Endothelial cell of umbilical vein (primary cell): ENCODE measurements at regions not wholly inside any gene's neighbourhood (a gene's known extent, or its start where the extent isn't known, plus 50 kb on each side); places are given as distances from the start of the nearest gene placed in this dataset.

Source experiments
- BruUV-seq: library from RNA; stranded (reverse); fragments of 400-500 nt; replicated peaks from 2 replicates; lab custom pipeline; 2021; lab: Mats Ljungman, UMichigan
- CTCF ChIA-PET: fragments of 300-600, 350-600 bp; sonication (Branson Sonifier 250); formaldehyde crosslinking; loops from one replicate; lab custom pipeline; 2021; ENCODE audit warnings: antibody characterized with exemption, inconsistent platforms; lab: Charles Lee
- POLR2A ChIA-PET: fragments of 300-600, 350-600 bp; sonication (Branson Sonifier 250); formaldehyde crosslinking; loops from one replicate; lab custom pipeline; 2021; ENCODE audit warnings: antibody characterized with exemption, inconsistent platforms; lab: Charles Lee
- DNase-seq: peaks from one replicate; pipeline ENCODE4 v3.0.0-alpha.2; 2011; ENCODE audit warnings: low read depth, low spot score
- FAIRE-seq: peaks from 2 replicates; lab custom pipeline; 2011; peaks lifted over from hg19 to GRCh38; lab: Jason Lieb, UNC
- H2AFZ ChIP-seq: 2 replicates; pipeline ENCODE4 v1.6.0; 2012; ENCODE audit warnings: low read depth, low read length, control low read depth, inconsistent platforms
- H3K27ac ChIP-seq: 2 replicates; pipeline ENCODE4 v1.5.1; 2011; ENCODE audit warnings: low read depth, mild to moderate bottlenecking, control low read depth, low read length, moderate library complexity; ENCODE audit not compliant: insufficient read depth
- H3K27me3 ChIP-seq, 2 experiments: 2 replicates each; pipeline versions ENCODE4 v1.6.0 to v1.6.1; 2011; ENCODE audit warnings: low read length in 2 of 2, mixed read lengths in 1 of 2; ENCODE audit not compliant: control insufficient read depth in 2 of 2, insufficient read depth in 2 of 2
- H3K36me3 ChIP-seq, 2 experiments: 2 replicates in 1 of 2; 3 replicates in 1 of 2; pipeline ENCODE4 v1.5.1; 2011; ENCODE audit warnings: low read length in 2 of 2, mild to moderate bottlenecking in 1 of 2, moderate library complexity in 1 of 2; ENCODE audit not compliant: control insufficient read depth in 2 of 2, insufficient read depth in 2 of 2; ENCODE audit errors: extremely low read depth in 1 of 2
- H3K4me1 ChIP-seq: 3 replicates; pipeline ENCODE4 v1.5.1; 2011; ENCODE audit warnings: mild to moderate bottlenecking, low read length; ENCODE audit not compliant: control insufficient read depth, insufficient read depth; ENCODE audit errors: extremely low read depth
- H3K4me2 ChIP-seq: 2 replicates; pipeline ENCODE4 v1.6.1; 2011; ENCODE audit warnings: low read length, control low read depth, mixed read lengths; ENCODE audit not compliant: insufficient read depth
- H3K4me3 ChIP-seq, 3 experiments: fragments of 200-600 bp in 1 of 3; sonication (generic), shearing (Covaris generic) in 1 of 3; replicated peaks in 1 of 3; 2 replicates each; pipeline ENCODE4 v1.5.1; 2011 to 2016; ENCODE audit warnings: control low read depth in 3 of 3, low read length in 3 of 3, mild to moderate bottlenecking in 2 of 3, inconsistent platforms in 1 of 3, low read depth in 1 of 3, moderate library complexity in 1 of 3; ENCODE audit not compliant: insufficient read depth in 1 of 3
- H3K79me2 ChIP-seq: 2 replicates; pipeline ENCODE4 v1.6.0; 2012; ENCODE audit warnings: low read length, inconsistent platforms; ENCODE audit not compliant: control insufficient read depth, insufficient read depth
- H3K9ac ChIP-seq: replicated peaks from 2 replicates; pipeline ENCODE3; 2011; ENCODE audit warnings: low read length, control low read depth; ENCODE audit not compliant: insufficient read depth; ENCODE audit errors: extremely low read depth
- H3K9me1 ChIP-seq: replicated peaks from 3 replicates; pipeline ENCODE4 v1.6.0; 2011; ENCODE audit warnings: mild to moderate bottlenecking, low read length; ENCODE audit not compliant: control insufficient read depth, insufficient read depth; ENCODE audit errors: extremely low read depth
- H3K9me3 ChIP-seq: replicated peaks from 2 replicates; pipeline ENCODE4 v1.5.1; 2012; ENCODE audit warnings: low read length, inconsistent platforms; ENCODE audit not compliant: control insufficient read depth, insufficient read depth
- H4K20me1 ChIP-seq: replicated peaks from 2 replicates; pipeline ENCODE3; 2011; ENCODE audit warnings: mild to moderate bottlenecking, low read length; ENCODE audit not compliant: control insufficient read depth, insufficient read depth; ENCODE audit errors: extremely low read depth
- EZH2 ChIP-seq: IDR thresholded peaks from 2 replicates; pipeline ENCODE4 v1.6.1; 2012; ENCODE audit warnings: borderline replicate concordance, low read depth, mild to moderate bottlenecking, moderate library complexity, low read length, inconsistent platforms; ENCODE audit not compliant: severe bottlenecking
- FOS ChIP-seq: IDR thresholded peaks from 2 replicates; pipeline ENCODE4 v1.6.1; 2011; ENCODE audit warnings: mild to moderate bottlenecking, low read length, moderate library complexity, borderline replicate concordance; ENCODE audit not compliant: insufficient read depth
- GATA2 ChIP-seq: IDR thresholded peaks from 2 replicates; pipeline ENCODE4 v1.7.0; 2011; ENCODE audit warnings: low read depth, mild to moderate bottlenecking, moderate library complexity, mixed read lengths, low read length; ENCODE audit not compliant: insufficient read length, insufficient read depth
- JUN ChIP-seq: IDR thresholded peaks from 2 replicates; pipeline ENCODE4 v1.6.1; 2011; ENCODE audit warnings: borderline replicate concordance, low read depth; ENCODE audit not compliant: insufficient read length, insufficient read depth
- MYC ChIP-seq: IDR thresholded peaks from one replicate; pipeline ENCODE4 v1.6.1; 2011; ENCODE audit warnings: mild to moderate bottlenecking, low read depth, low read length
- POLR2A ChIP-seq: IDR thresholded peaks from 2 replicates; pipeline ENCODE4 v1.6.1; 2012; ENCODE audit warnings: low read depth, mild to moderate bottlenecking, control low read depth, low read length
- POLR2AphosphoS5 ChIP-seq: IDR thresholded peaks from 2 replicates; pipeline ENCODE4 v1.6.1; 2012; ENCODE audit warnings: low read depth, mild to moderate bottlenecking, control low read depth, low read length, moderate library complexity; ENCODE audit not compliant: insufficient read depth
- dilution Hi-C: fragments of 300-500 bp; cut with MboI; formaldehyde crosslinking; loops from one replicate; pipeline ENCODE4 v1.15.0; 2019; ENCODE audit warnings: low sequenced_read_pairs; ENCODE audit not compliant: extremely low pct_ligation_motif_present
- intact Hi-C: fragments of 100-400 bp; cut with micrococcal nuclease; formaldehyde crosslinking; loops from one replicate; pipeline ENCODE4 v1.10.0; 2022
- TF ChIP-seq, protein P1 (sequence below), 2 donors: IDR thresholded peaks; 1 replicate in 1 of 2; 2 replicates in 1 of 2; pipeline ENCODE4 v1.5.1; 2011; ENCODE audit warnings: low read length in 2 of 2, mild to moderate bottlenecking in 2 of 2, moderate library complexity in 2 of 2, control low read depth in 1 of 2, inconsistent platforms in 1 of 2, low read depth in 1 of 2; ENCODE audit not compliant: insufficient read depth in 1 of 2; ENCODE audit errors: extremely low read depth in 1 of 2
- TF ChIP-seq, protein P2 (sequence below): IDR thresholded peaks from 2 replicates; pipeline ENCODE4 v1.6.1; 2011; ENCODE audit not compliant: insufficient read depth, insufficient read length

GRCh38 chr13:109694972-109695371 lies 91.4 kb downstream of the IRS2 start:
- H3K27ac ChIP-seq: no peak overlapping the region
- dilution Hi-C loops (no loop called here), intact Hi-C loops (no loop called here)
- H2AFZ ChIP-seq: no peak overlapping the region
- no peaks in the 10 kb centered on the region for H3K79me2 ChIP-seq
- H4K20me1 ChIP-seq: no peaks in the 10 kb centered on the region
- TF ChIP-seq, protein P1, sequence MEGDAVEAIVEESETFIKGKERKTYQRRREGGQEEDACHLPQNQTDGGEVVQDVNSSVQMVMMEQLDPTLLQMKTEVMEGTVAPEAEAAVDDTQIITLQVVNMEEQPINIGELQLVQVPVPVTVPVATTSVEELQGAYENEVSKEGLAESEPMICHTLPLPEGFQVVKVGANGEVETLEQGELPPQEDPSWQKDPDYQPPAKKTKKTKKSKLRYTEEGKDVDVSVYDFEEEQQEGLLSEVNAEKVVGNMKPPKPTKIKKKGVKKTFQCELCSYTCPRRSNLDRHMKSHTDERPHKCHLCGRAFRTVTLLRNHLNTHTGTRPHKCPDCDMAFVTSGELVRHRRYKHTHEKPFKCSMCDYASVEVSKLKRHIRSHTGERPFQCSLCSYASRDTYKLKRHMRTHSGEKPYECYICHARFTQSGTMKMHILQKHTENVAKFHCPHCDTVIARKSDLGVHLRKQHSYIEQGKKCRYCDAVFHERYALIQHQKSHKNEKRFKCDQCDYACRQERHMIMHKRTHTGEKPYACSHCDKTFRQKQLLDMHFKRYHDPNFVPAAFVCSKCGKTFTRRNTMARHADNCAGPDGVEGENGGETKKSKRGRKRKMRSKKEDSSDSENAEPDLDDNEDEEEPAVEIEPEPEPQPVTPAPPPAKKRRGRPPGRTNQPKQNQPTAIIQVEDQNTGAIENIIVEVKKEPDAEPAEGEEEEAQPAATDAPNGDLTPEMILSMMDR (IDR thresholded peaks at IDR 0.05; ENCODE audit: extremely low read depth in 1 of 2, insufficient read depth in 1 of 2, low read depth in 1 of 2, low read length in 2 of 2): no peak
- TF ChIP-seq, protein P2, sequence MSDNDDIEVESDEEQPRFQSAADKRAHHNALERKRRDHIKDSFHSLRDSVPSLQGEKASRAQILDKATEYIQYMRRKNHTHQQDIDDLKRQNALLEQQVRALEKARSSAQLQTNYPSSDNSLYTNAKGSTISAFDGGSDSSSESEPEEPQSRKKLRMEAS: no peak
- no peak for TF ChIP-seq GATA2
- no peak for TF ChIP-seq POLR2A
- no peak for TF ChIP-seq FOS
- no peak for TF ChIP-seq JUN
- no peak for TF ChIP-seq POLR2AphosphoS5
- TF ChIP-seq MYC: no peak
- no peak for TF ChIP-seq EZH2
- H3K36me3 ChIP-seq: no peaks in the 10 kb centered on the region
- no peaks in the 10 kb centered on the region for H3K9me3 ChIP-seq
- peaks cover 0 to 3% of the 10 kb centered on the region in 2 experiments for H3K27me3 ChIP-seq
- DNase-seq (no peak), FAIRE-seq (no peak)
- H3K4me2 ChIP-seq: no peak overlapping the region
- BruUV-seq: no TSS peak
- H3K9ac ChIP-seq: no peak overlapping the region
- POLR2A ChIA-PET: no interaction called here
- H3K4me3 ChIP-seq: no peak overlapping the region
- CTCF ChIA-PET: no interaction called here
- H3K4me1 ChIP-seq: no peaks in the 10 kb centered on the region
- H3K9me1 ChIP-seq: no peaks in the 10 kb centered on the region
